HL-60/S4 (cell line): ENCODE measurements at regions not wholly inside any gene's neighbourhood (a gene's known extent, or its start where the extent isn't known, plus 50 kb on each side); places are given as distances from the start of the nearest gene placed in this dataset.

Experiments
- in situ Hi-C: fragments of 300-500 bp; cut with MboI; formaldehyde crosslinking; loops from 2 replicates; pipeline ENCODE4 v1.14.3; 2022; ENCODE audit warnings: low sequenced_read_pairs

- in situ Hi-C loops: no loop called here
Observed at GRCh38 chr18:41758534-41758933, 196.5 kb upstream of the PIK3C3 start.

- in situ Hi-C loops: no loop called here
Observed at GRCh38 chr18:41756141-41756540, 198.9 kb upstream of the PIK3C3 start.

DNA sequence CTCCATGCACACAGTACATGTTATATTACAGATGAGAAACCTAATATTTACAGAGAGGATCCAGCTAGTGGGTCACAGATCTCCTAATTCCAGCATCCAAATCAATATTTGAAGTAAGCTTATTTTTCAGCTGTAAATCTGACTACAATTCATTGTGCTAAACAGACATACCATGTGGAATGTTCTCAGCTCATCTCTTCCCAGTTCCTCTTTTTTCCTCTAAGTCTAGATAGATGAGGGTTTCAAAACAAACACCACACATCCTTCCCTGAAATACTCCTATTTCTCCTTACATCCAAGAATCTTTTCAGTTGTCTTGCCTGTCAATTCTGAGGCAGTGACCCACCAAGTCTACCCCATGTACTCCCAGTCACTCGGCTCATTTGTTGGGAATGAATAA, 200.7 kb upstream of the PIK3C3 start:
- in situ Hi-C loops: no loop called here

DNA sequence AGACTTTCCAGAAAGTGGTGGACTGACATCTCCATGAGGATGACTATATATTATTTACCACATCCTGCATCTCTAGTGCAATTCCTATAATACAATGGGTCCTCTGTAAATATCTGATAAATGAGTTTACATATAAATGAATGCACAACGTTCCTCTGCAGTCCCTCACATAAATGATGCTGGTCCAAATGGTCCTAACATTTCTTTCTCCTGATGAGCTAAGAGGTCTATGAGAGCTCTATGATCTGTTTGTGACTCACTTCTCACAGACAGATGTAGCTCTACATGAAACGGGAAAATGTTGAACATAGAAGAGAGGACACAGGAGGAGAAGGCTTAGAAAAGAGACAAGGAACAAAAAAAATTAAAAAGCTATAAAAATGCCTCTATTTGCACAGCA, 201.2 kb upstream of the PIK3C3 start:
- in situ Hi-C loops: no loop called here

DNA sequence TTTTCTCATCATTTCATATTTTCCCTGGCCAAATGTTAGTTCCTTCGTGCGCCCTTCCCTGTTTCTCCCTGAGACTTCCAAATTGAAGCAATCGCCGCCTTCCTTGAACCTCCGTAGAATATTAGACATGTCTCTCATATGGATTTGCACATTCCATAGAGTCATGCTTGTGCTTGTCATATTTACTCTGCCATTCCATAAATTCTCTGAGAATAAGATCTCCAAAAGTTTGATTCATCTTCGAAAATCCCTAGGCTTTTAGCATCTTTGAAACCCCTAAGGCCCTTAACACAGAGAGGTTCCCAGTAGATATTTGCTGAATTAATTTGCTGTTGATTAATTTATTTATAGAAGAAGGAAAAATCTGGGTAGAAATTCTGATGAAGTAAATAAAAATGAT, 202.2 kb upstream of the PIK3C3 start:
- in situ Hi-C loops: no loop called here

GRCh38 chr18:41751652-41752051, 203.4 kb upstream of the PIK3C3 start:
- in situ Hi-C loops: no loop called here

GRCh38 chr18:41751161-41751560, 203.9 kb upstream of the PIK3C3 start:
- in situ Hi-C loops: no loop called here

DNA sequence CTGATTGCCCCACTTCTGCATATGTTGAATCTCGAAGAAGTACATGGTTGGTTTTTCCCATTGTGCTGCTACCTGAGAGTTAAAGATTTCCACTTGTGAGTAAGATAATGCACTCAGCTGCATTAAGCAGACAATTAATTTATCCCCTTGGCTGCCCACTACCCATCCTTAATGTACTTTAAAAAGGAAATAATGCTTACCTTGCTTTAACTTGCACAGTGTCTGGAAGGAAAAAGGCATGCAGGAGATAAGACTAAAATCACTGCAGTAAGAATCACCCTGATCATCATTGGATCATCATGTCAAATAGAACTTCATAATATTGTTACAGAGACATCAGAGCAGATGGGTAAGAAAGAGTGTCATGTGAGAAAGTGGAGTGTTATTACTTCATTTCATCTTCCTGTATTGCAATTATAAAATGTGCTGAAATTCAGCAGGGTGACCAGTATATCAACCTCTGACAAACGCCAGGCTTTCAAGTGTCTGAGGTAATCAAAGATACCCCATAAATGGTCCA, 207.3 kb upstream of the PIK3C3 start:
- in situ Hi-C loops: no loop called here

GRCh38 chr18:41745166-41746049, 209.6 kb upstream of the PIK3C3 start:
- in situ Hi-C loops: no loop called here

- in situ Hi-C loops: no loop called here
Observed at GRCh38 chr18:41744421-41745030, 210.5 kb upstream of the PIK3C3 start.

GRCh38 chr18:41737218-41737617, 217.8 kb upstream of the PIK3C3 start:
- in situ Hi-C loops: no loop called here

GRCh38 chr18:41734917-41735316, 220.1 kb upstream of the PIK3C3 start:
- in situ Hi-C loops: no loop called here

DNA sequence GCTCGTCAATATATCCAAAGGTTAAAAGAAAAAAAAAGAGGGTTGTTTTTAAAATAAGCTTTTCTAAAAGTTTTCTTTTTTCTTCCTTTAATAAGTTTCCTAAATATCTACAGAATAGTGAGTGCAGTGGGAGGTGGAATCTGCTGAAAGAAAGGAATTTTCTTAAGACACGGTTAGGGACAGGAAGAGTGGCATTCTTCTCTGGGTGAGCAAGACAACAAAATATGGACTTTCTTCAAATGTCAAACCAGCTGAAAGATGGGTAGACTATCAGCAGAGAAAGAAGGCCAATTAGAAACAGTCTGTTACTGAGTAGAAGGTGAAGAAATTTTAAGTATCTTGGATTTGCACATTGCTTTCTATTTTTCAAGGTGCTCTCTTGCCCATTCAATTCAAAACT, 222.7 kb upstream of the PIK3C3 start:
- in situ Hi-C loops: no loop called here

DNA sequence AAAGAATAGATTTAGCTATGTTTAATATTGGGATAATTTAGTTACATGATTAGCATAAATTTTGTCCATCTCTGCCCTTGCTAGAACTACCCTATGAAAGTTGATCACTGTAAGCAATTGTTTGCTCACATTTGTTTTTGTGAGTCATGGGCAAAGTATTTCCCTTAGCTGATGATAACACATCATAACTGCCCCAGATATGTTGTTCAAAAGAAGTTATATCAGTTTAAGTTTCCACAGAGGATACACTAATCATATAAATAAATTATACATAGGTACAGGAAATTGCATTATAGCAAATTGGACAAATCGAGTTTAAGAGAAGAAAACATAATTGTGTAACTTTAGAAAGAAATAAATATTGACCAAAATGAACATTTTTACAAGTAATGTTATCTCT, 223.2 kb upstream of the PIK3C3 start:
- in situ Hi-C loops: no loop called here

DNA sequence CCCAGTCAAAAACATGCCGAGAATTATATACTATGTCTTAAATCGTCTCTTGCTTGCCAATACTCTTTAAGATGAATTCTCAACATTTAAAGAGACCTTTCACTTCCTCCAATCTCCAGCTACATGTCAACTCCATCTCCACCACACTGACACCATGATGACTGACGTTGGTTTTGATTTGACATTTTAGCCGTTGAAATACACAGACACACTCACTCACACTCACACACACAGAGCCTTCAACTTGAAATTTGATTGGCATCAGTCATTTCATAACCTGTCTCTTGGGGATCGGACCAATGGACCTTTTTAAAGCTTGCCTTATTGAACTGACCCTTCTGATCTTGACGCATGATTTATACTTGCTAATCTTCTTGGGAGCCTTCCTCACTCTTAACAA, 230.8 kb upstream of the PIK3C3 start:
- in situ Hi-C loops: no loop called here

DNA sequence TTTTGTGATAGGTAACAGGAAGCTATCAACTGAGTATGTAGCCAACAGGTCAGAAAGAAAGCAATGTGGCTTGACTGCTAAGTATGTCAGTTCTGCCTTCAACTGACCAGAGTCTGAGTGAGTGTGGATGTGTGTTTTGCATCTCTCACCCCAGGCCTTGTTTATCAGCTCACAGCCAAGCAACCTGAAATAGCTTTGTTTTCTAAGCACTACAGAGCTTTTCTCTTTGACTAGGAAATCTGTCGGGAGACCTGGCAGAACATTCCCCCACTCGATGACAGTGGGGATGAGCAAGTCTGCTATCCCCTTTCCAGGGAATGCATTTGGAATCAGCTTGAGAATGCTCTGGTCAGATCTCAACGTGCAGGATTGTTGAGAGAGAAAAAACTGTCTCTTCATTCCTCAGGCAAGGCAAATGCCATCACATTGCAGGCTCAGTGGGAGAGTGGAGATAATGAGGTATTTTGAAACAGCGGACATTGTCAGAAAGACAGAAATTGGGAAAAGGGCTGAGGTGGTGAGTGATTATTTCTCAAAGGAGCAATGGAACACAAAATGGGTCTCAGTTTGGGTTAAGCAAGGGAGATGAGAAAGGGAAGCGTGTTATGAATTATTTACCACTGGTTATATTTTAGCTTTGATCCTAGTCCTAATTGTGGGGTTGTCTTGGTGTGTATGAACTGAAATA, 233.8 kb upstream of the PIK3C3 start:
- in situ Hi-C loops: no loop called here

DNA sequence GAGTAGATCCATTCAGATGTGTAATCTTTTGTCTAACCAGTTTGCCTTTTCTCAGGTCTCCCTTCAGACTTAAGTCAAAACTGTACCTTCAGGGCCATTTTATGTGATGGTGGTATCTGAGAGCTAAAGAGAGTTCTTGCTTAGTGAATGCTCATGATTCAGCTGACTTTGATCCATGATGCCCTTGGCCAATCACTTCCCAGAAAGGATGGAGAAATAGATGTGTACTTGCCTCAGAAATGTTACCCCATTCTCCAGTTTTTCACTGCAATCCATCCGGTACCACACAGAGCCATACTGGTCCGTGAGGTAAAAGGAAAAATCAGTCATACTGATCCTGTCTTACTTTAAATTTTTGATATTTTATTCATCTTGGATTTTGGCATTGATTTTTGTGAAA, 234.8 kb upstream of the PIK3C3 start:
- in situ Hi-C loops: no loop called here

GRCh38 chr18:41719808-41720207, 235.2 kb upstream of the PIK3C3 start:
- in situ Hi-C loops: no loop called here

DNA sequence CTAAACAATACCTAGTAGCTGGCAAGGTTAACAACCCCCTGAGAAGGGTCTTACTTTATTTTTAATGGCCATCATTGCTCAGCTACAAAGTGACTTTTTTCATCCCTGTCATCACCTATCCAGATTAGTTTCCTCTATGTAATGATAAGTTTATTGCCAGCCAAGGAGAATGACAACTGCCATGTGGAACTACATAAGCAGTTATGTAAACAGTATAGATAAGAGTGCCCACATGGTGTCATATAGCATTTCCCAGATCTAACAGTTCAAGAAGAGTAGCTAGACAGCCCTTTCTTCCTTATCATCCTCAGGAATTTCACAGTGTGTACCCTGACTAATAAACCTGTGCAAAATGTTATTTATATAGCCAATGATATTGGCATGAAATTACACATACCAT, 240.2 kb upstream of the PIK3C3 start:
- in situ Hi-C loops: no loop called here

DNA sequence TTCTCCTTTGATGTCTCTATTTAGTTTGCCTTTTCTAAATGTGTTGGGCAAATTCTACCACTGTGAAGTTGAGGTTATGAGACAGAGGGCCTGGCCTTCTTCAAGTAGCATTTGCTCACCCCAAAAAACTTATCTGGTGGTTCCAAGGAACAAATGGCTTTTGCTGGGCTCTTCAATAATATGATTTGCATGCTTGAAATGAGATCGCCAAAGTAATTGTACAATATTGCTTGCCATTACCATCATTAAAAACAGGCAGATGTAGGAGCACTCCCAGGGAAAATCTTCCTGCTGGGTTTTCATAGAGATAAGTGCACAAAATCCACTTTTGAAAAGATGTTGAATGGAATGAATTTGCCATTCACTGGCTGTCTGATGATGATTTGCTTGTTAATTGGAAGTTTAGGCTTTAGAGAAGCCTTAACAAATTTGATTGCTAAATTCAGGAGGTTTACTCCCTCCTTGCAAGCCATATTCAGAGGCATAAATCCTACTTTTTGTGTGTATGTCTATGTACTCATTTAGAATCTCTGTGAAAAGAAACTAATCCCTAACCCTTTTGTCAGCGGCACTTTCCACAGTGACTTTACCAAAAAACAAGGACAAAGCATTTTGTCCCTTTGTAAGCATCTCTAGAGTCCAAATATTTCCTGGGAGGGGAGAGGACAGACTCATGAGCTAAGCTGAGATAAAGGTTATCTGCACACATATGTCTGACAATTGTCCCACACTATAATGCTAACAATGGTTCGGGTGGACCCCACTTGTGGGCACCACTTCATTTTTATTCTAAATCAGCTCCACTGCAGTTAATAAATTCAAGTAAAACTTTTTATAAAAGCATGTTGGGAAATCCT, 240.8 kb upstream of the PIK3C3 start:
- in situ Hi-C loops: no loop called here

DNA sequence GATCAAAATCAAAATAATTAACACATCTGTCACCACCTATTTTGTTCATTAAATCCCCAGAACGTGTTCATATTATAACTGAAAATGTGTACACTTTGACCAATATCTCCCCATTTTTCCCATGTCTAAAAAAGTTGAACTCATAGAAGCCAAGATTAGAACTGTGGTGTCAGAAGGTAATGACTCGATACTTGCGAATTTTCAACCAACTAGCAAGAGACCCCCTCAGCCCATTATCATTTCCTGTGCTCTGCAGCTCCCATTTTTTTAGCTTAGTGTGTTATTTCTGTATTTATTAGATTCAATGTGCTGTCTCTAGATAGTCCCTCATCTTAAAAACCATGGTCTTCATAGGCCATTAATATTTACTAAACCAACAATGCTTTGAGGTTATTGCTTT, 248.7 kb upstream of the PIK3C3 start:
- in situ Hi-C loops: no loop called here
